Esophagus muscularis mucosa (tissue), 4 donors: ENCODE measurements at regions not wholly inside any gene's neighbourhood (a gene's known extent, or its start where the extent isn't known, plus 50 kb on each side); places are given as distances from the start of the nearest gene placed in this dataset.

Source experiments
- DNase-seq: peaks from one replicate; pipeline ENCODE4 v3.0.0-alpha.2; 2017; ENCODE audit errors: extremely low spot score
- H3K27ac ChIP-seq, 4 donors: fragments of 200-600 bp; sonication (generic); replicated peaks in 1 of 4; 1 replicate in 3 of 4; 2 replicates in 1 of 4; pipeline ENCODE4 v1.5.1; 2016 to 2019; ENCODE audit warnings: mild to moderate bottlenecking in 1 of 4
- H3K27me3 ChIP-seq, 4 donors: fragments of 200-600 bp; sonication (generic); one replicate each; pipeline versions ENCODE4 v1.5.1 to v1.6.0; 2016 to 2019
- H3K36me3 ChIP-seq, 4 donors: fragments of 200-600 bp; sonication (generic); one replicate each; pipeline ENCODE4 v1.5.1; 2016 to 2019
- H3K4me1 ChIP-seq, 4 donors: fragments of 200-600 bp; sonication (generic); one replicate each; pipeline ENCODE4 v1.5.1; 2016 to 2019
- H3K4me3 ChIP-seq, 4 donors: fragments of 200-600 bp; sonication (generic); 1 replicate in 2 of 4; 2 replicates in 2 of 4; pipeline ENCODE4 v1.5.1; 2016 to 2019; ENCODE audit warnings: mild to moderate bottlenecking in 4 of 4, moderate library complexity in 1 of 4
- H3K9me3 ChIP-seq, 4 donors: fragments of 200-600 bp; sonication (generic); 1 replicate in 3 of 4; 2 replicates in 1 of 4; pipeline ENCODE4 v1.5.1; 2016 to 2019
- CTCF ChIP-seq, 3 experiments: fragments of 200-600 bp in 2 of 3; fragments of 450-650 bp in 1 of 3; sonication (generic) in 2 of 3; IDR thresholded peaks; one replicate each; pipeline ENCODE4 v1.5.1; 2017 to 2019; ENCODE audit warnings: antibody characterized with exemption in 3 of 3, mild to moderate bottlenecking in 2 of 3, moderate library complexity in 1 of 3
- EP300 ChIP-seq: sonication (generic); formaldehyde crosslinking; IDR thresholded peaks from one replicate; pipeline ENCODE4 v1.6.1; 2017; ENCODE audit warnings: antibody characterized with exemption
- POLR2A ChIP-seq: fragments of 450-650 bp; IDR thresholded peaks from one replicate; pipeline ENCODE4 v1.6.1; 2017; ENCODE audit warnings: antibody characterized with exemption, moderate library complexity, mild to moderate bottlenecking, low read depth
- POLR2AphosphoS5 ChIP-seq, 2 donors: sonication (generic); formaldehyde crosslinking; IDR thresholded peaks; one replicate each; pipeline ENCODE4 v1.6.1; 2017; ENCODE audit warnings: antibody characterized with exemption in 2 of 2
- WGBS: methylation state at CpG from one replicate; pipeline ENCODE4 v1.1.5; 2018; 5-methylcytosine and 5-hydroxymethylcytosine counted together
- intact Hi-C: fragments of 100-400 bp; cut with DNase I; formaldehyde crosslinking; loops from one replicate; pipeline ENCODE4 v1.15.1; 2023

GRCh38 chr18:10264260-10264659, 190.2 kb upstream of the APCDD1 start:
- 96% methylated on average over 7 of the region's 7 CpGs for WGBS
- DNase-seq, result no peak
- TF ChIP-seq POLR2A, result no peak
- no peak for TF ChIP-seq EP300
- TF ChIP-seq POLR2AphosphoS5 (IDR thresholded peaks at IDR 0.05), result no peak
- TF ChIP-seq CTCF (IDR thresholded peaks at IDR 0.05), result no peak
- Histone ChIP-seq H3K4me1 (peaks cover 5 to 17% (median 12%) of the 10 kb centered on the region in 4 donors), H3K4me3 (no peak overlapping the region), H3K27ac (no peak overlapping the region), H3K36me3 (no peaks in the 10 kb centered on the region), H3K9me3 (no peaks in the 10 kb centered on the region), H3K27me3 (no peaks in the 10 kb centered on the region)
- intact Hi-C loops, result no loop called here

GRCh38 chr18:10265560-10266333, 188.7 kb upstream of the APCDD1 start:
- Histone ChIP-seq H3K36me3 (no peaks in the 10 kb centered on the region), H3K27me3 (no peaks in the 10 kb centered on the region), H3K4me3 (no peak overlapping the region), H3K4me1 (peaks cover 19 to 24% (median 21%) of the 10 kb centered on the region in 4 donors), H3K9me3 (no peaks in the 10 kb centered on the region), H3K27ac (no peak overlapping the region)
- intact Hi-C loops, result no loop called here
- WGBS, result 71% methylated on average over 6 of the region's 6 CpGs
- no peak for TF ChIP-seq CTCF (IDR thresholded peaks at IDR 0.05)
- no peak for TF ChIP-seq POLR2AphosphoS5 (IDR thresholded peaks at IDR 0.05)
- TF ChIP-seq POLR2A, result no peak
- no peak for TF ChIP-seq EP300
- no peak for DNase-seq

GRCh38 chr18:10266334-10266590, 188.2 kb upstream of the APCDD1 start:
- H3K27ac ChIP-seq, result no peak overlapping the region
- TF ChIP-seq POLR2A (no peak), POLR2AphosphoS5 (IDR thresholded peaks at IDR 0.05) (no peak), CTCF (IDR thresholded peaks at IDR 0.05) (no peak), EP300 (no peak)
- H3K4me3 ChIP-seq, result no peak overlapping the region
- WGBS, result 71% methylated on average over 4 of the region's 4 CpGs
- H3K27me3 ChIP-seq, result no peaks in the 10 kb centered on the region
- intact Hi-C loops, result no loop called here
- DNase-seq, result no peak
- no peaks in the 10 kb centered on the region for H3K36me3 ChIP-seq
- H3K9me3 ChIP-seq, result no peaks in the 10 kb centered on the region
- peaks cover 22 to 29% (median 24%) of the 10 kb centered on the region in 4 donors for H3K4me1 ChIP-seq

GRCh38 chr18:10269261-10269660, 185.2 kb upstream of the APCDD1 start:
- TF ChIP-seq POLR2A (no peak), EP300 (no peak), CTCF (IDR thresholded peaks at IDR 0.05) (no peak), POLR2AphosphoS5 (IDR thresholded peaks at IDR 0.05) (no peak)
- Histone ChIP-seq H3K4me3 (no peak overlapping the region), H3K4me1 (peaks cover 22 to 29% (median 25%) of the 10 kb centered on the region in 4 donors), H3K27me3 (no peaks in the 10 kb centered on the region), H3K36me3 (no peaks in the 10 kb centered on the region), H3K9me3 (no peaks in the 10 kb centered on the region), H3K27ac (peak overlapping the region in 3 of 4 donors; percentile 2 to 40 (median 35))
- 14% methylated on average over 1 of the region's 1 CpG for WGBS
- no peak for DNase-seq
- intact Hi-C loops, result no loop called here

- peak in 1 of 2 donors; percentile 23 for TF ChIP-seq POLR2AphosphoS5 (IDR thresholded peaks at IDR 0.05)
- no peak for TF ChIP-seq EP300
- Histone ChIP-seq H3K9me3 (no peaks in the 10 kb centered on the region), H3K27me3 (no peaks in the 10 kb centered on the region), H3K4me3 (no peak overlapping the region), H3K27ac (peak overlapping the region; percentile 4 to 46 (median 38)), H3K36me3 (no peaks in the 10 kb centered on the region), H3K4me1 (peaks cover 22 to 29% (median 25%) of the 10 kb centered on the region in 4 donors)
- intact Hi-C loops, result no loop called here
- WGBS, result 68% methylated on average over 8 of the region's 8 CpGs
- no peak for DNase-seq
These were observed 184.3 kb upstream of the APCDD1 start for GRCh38 chr18:10270151-10270571.
